ENCODE measurements at regions not wholly inside any gene's neighbourhood (a gene's known extent, or its start where the extent isn't known, plus 50 kb on each side); places are given as distances from the start of the nearest gene placed in this dataset.

DNA sequence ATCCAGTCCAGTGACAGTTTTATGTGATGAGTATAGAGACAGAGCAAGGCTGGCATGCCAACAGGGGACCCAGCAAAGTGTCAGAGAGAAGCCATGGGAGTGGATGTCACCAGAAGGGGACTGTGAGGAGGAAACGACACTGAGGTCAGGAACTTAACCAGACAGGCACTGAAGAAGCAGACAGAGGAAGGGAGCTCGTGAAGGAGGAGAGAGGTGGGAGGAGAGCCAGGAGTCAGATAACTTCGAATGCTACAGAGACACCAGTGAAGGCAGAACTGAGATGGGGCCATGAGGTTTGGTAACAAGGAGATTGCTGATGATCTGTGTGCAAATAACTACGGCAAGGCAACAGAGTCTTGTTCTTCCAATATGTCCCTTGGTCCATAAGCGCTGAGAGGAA lies 211.1 kb upstream of the FOXA2 start:
- no peak for DNase-seq

DNA sequence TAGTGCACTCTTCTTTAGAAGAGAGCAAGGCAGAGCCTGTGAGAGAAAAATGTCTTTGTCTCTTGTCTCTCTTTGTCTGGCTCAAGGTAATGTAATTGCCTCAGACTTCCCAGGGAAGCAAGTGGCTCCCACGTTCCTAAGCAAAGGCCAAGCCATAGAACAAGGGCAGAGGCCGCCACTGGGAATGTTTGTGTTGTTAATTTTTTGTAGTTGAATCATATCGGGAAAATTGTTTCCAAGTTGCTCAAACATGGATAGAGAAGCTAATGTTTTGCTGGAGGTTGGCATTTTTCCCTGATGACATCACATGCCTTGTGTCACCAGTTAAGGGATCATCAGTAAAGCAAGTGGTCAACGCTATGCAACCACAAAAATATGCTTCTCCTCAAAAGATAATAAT lies 211.5 kb upstream of the FOXA2 start:
- DNase-seq: no peak

DNA sequence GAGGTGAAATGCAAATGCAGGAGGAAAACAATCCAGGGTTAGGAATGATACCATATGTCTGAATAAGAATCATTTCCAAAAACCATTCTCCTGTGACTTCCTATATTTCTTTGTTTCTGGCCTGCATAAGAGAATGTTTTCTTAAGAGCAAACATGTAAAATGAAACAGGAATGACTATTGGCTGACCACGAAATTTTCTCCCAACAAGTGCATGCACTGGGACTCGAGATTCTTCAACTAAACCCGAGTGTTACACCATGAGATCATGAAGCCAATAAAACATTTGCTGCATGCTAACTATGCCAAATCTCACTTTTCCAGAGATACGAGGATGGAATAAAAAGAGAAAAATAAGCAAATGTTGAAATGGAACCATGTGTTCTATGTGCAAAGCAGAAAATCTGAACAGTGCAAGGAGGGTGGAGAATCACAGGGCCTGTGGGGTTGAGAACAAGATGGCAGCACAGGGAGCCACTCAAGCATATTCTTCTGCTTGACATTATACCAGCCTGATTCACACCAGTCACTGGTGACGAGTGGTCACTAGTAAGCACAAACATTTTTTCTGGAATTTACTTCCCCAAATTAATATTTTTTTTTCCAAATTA lies 212.2 kb upstream of the FOXA2 start:
- DNase-seq: no peak

DNA sequence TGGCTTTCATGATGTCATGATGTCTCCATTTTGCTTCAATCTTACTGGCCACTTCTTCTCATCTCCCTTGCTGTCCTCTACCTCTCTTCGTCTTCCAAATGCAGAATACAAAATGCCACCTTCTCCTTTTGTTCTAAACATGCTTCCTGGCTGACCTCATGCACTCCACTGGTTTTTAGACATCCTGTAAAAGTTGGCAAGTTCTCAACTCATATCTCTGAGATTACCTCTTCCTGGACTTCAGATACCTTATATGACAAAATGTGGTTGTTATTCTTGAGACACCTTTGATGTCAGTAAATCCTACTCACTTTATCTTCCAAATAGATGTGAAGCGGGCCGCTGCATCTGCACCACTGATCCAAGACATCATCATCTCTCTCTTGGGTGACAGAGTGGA lies 212.7 kb upstream of the FOXA2 start:
- DNase-seq: no peak

DNA sequence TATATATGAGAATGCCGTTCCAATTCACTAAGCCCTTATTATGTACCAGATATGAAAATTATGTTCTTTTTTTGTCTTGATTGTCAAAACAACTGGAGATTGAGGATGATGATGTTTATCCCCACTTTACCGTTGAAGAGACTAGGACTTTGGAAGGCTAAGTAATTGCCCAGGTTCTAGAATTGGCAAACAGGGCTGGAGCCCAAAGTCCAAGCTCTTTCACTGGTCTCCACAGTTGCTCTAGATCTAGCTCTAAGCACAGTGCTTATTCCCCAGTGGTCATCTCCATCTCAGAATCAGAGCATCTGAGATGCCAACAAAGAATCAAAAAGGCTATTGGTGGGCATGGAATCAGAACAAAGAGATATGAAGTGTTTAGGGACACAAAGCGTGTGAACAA lies 215.3 kb upstream of the FOXA2 start:
- no peak for DNase-seq

DNA sequence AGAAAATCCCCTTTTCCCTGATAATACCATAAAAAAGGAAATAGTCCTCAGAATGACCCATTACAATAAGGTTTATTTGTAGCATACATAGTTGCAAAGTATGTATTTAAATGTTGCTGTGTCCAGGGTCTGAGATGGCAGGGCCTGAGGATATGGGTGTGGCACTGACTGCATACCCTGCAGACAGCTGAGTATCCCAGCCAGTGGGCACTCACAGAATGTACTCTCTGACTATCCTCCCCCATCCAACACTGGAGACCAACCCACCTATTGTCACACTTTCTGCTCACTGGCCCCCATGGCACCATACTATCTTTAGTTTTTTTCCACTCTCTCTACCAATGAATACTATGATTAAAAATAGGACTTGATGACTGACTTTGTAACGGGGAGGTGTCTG lies 215.8 kb upstream of the FOXA2 start:
- no peak for DNase-seq

DNA sequence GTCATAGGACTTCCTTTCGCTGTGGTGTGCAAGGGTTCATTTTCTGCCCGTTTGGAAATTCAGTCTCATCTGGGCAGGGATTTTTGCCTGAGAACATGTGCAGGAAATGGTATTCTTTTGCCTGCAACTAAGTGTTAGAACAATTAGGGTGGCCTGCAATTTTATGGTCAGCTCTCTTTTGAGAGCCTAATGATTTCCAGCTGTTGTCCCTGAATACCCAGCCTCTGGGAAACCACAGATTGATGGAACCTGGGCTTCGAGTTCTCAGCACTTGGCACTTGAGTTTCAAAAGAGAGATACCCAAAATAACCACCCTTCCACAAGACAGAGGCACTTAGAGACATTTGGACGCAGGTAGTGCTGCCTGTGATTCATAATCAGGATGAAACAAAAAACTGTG lies 217.2 kb upstream of the FOXA2 start:
- no peak for DNase-seq

DNA sequence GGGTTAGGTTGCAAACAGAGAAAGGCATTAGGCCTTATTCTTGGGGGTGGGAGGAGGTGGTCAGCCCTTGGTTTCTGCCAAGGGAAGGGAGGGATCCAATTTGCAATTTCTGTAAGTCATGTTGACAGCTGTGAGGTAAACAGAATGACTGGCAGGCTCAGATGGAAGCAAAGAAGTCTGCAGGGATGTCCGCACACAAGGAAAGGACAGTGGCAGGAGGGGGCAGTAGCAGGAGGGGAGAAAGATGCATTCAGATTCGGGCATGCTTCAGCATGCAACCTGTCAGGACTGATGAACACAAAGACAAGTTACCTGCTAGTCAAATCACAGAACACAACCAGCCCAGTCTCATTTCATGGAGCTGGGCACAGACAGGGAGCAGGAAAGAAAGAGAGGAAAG lies 217.9 kb upstream of the FOXA2 start:
- no peak for DNase-seq

DNA sequence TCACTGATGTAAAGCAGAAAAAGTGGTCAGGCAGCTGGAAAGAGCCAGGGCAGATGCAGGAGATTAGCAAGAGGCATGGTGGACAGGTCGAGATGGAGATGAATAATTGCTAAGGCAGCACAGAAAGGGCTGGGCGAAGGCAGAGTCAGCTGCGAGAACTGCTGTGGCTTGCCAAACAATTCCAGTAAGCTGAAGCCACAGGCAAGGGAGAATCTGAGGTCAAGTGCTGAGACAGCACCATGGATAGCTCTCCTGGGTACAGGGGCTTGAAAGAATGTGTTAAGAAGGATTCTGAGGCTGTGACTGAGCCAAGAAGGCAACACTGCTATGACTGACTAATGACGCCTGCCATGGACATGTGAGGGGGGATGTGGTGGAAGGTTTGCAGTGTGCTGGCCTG lies 220.8 kb upstream of the FOXA2 start:
- no peak for DNase-seq

DNA sequence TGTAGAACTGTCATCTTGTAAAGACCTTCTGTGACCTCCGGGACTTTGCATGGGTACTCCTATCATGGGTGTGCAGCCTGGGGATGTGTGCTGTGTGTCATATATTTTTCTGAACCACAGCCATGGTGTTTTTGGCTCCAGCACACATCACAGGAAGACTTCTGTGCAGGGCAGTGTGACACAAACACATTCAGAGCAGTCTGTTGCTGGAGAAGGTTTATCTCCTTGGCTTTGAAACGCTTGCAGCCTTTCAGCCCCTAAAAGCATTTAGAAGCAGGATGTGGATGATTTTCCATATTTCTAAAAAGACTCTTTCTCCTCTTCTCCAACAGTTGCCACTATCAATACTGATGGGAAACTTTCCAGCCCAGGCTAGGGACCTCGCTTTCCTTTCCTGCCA lies 221.6 kb upstream of the FOXA2 start:
- DNase-seq: no peak

DNA sequence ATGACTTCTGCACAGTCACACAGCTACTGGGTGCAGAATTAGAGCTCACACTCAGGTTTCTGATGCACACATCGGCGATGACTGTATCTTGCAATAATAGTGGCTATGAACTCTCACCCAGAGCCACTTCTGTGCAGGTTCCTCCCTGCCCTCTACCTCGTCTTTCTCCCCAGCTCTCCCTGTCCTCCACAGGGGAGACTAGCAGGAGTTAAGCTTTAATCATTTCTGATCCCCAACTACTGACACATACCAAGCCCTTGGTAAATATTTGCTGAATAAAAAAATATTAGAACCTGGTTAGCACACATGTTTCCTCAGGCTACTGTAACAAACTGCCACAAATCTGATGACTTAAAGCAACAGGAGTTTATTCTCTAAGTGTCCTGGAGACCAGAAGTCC lies 222.7 kb upstream of the FOXA2 start:
- DNase-seq: no peak

DNA sequence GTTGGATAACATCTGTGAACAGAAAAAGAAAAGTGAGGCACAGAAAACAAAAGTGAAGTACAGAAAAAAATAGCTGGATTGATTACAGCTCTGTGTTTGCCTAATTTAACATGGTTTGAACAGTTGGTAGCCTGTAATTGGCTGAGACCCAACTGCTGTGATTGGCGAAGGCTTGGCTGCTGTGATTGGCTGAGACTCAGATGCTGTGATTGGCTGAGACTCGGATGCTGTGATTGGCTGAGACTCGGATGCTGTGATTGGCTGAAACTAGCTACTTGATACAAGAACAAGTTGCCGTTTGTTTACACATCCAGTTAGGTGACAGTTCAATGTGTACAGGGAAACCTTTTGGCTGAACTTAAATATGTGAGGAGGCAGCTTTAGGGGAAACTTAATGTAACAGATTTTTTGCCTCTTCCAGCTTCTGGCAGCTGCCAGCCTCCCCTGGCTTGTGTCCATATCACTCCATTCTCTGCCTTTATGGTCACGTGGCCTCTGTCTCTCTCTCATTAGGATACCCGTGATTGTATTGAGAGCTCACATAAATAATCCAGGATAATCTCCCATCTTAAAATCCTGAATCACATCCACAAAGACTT lies 223.4 kb upstream of the FOXA2 start:
- DNase-seq: no peak

DNA sequence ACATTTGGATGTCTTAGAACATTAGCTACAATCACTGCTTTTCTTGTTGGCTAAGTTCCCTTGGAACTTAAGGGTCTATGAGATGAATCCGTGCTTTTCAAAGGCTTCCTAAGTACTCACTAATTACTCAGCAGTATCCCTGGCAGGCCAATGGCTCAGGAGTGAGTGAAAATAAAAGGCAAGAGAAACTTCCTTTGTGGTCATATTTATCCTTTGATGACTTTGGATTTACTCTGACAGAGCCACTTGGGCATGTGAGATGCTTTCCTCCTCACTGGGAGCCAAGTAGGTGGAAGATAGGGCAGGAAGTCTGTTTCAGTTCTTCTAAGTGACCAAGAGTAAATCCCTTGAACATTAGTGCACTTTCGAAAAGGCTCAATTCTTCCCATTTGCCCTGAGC lies 224.3 kb upstream of the FOXA2 start:
- DNase-seq: no peak

DNA sequence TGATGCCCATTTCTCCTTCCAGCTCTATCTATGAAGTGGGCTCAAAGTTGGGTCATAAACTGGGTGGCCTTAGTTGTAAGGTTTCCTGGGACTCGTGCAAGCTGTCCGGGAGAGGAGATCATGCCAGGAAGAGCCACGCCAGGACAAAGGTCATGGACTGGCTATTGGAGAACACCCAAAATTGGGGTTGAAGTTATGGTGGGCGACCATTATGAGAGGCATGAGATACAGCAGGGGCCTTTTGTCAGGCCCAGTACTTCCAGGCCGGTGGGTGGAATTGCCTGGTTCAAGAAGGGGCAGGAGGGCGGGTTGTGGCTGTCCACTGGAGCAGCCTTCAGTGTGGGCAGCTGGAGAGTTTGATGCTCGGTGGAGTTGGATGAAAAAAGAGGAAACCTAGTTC lies 225.1 kb upstream of the SSTR4 start:
- DNase-seq: no peak

DNA sequence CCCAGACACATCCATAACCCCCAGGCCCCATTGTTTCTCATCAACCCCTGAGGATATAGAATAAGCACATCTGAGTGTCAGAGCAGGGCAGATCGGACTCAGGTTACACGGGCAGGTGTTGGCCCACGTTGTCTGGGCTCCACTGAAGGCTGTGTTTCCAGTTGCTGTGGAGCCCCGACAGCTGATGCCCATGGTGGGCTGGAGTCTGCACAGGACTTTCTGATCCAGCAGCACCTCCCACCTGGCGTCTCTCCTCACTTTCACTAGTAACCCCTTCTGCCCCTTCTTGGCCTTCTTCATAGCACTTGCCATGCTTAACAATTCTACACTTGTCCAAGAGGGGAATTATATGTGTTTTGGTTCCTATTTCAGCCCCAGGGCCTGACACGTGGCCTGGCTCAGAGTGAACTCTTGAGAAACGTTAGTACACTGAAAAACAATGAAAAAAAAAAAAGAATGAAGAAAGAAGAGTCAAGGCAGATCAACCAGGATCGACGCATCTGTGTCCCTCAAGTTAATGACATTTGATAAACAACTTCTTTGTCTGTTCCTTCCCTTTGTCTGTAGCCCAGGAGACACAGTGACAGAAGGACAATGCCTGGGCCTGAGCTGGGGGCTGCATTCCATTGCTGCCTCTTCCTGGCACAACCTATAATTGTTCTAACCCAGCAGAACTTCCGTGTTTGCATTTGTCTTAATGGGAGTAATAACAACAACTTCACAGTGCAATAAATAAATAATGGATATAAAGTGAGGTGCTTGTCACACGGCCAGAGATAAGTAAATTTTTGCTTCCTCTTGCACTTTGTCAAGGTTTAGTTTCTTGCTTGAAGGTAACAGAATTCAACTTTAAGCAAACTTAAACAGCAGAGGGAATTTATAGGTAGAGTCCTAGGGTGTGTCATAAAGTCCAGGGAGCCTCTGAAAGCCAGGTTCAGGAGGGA lies 224.2 kb upstream of the SSTR4 start:
- no peak for DNase-seq

DNA sequence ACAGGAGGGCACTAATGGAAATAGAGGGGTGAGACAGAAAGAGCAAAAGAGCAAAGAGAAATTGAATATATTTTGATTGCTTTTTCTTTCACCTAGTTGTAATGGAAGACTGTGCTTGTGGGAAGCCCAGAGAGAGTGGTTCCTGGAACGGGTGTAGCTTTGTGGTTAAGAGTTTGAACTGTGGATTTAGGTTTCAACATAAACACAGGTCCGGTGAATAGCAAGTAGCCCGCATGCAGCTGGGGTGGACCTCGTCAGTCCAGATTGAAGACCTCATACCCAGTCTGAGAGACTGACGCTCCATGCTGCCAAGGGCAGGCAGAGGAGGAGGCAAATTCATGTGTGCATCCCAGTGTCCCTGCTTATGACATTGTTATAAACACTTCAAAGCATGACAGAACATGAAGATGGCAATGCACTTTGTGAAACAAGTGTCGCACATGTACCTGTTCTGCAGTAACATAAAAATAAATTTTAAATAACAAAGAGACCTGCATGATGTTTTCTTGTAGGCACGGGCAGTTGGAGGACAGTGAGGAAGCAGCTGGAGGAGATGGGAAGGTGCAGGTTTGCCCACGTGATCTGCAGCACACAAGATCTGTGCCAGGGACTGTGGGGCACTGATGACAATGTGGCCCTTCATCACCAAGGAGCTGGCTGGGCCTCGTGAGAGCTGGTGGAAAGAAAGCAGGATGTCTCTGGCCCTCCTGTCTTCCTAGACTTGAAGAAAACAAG lies 220.5 kb upstream of the SSTR4 start:
- DNase-seq: no peak

DNA sequence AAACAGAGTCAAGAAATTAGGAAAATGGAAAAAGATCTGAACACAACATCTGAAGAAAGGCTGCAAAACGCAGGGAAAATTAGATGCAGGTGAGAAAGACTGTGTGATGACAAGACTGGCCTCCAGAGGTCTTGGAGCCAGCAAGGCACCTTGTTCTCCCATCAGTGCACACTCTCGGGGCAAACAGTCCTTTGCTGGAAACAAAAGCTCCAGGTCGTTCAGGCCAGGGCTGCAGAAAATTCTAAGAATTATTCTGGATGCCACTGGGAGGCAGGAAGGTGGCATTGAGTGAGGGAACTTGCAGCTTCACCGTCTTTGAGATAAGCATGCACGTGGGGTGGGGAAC lies 219.9 kb upstream of the SSTR4 start:
- DNase-seq: no peak

DNA sequence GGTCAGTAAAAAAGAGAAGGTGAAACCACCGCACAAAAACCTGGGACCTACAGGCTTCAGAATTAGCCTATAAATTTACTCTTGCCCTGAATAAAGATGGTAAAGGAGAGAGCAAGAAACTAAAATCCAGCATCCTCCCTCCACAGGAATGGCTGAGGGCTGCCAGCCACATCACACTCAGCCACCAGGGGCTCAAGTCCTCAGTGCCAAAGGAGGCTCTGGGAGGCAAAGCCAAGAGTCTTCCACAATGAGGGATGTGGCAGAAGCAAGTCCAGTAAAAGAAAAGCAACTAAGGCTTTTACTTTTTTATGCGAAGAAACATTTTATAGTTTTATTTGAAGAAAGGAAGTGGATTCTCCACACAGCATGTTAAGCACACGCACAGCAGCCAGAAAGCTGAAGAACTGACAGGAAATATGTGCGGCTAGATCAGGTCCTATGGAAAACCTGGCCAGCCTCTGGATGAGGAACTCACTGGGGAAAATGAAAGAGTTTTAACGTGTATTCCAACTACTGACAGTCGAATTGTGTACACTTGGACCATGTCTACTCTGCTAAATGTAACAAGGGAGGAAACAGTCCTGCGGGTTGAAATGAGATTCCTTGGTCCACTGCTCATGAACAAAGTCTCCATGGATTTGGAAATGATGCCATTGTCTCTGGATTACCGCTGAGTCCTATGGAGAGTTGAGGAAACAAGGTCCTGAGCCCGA lies 219.4 kb upstream of the SSTR4 start:
- no peak for DNase-seq

DNA sequence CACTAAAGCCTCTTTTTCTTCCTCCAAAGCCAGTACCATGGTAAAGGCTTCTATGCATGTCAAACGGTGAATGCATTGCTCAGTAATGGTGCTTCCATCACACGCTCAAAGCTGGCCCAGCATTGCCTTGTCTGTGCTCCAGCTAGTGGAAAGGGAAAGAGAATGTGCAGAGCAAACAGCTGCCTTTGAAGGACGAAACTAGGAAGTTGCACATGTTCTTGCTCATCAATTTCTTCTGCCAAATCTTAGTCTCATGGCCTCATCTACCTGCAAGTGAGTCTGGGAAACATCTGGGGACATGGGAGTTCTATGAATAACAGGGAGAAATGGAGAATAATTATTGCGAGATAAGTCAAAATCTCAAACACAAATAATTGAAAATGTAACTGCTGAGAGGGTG lies 216.5 kb upstream of the SSTR4 start:
- no peak for DNase-seq

DNA sequence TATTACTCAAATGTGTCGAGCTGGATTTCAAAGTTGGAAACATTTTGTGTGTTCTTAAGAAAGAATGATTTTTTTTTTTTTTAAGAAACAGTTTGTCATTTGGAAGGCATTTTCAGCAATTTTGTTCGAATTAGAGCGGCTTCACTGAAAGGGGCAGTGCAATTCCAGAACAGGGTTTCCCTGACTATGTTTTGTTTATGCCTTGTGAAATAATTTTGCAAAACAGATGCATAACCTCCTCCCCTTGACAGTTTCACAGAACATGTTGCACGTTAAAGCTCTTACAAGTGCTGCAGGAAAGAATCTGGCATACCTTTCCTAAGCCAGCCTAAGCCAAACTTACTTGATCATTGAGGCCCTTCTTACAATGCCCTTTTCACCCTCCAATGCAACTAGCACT lies 216.0 kb upstream of the SSTR4 start:
- DNase-seq: no peak

DNA sequence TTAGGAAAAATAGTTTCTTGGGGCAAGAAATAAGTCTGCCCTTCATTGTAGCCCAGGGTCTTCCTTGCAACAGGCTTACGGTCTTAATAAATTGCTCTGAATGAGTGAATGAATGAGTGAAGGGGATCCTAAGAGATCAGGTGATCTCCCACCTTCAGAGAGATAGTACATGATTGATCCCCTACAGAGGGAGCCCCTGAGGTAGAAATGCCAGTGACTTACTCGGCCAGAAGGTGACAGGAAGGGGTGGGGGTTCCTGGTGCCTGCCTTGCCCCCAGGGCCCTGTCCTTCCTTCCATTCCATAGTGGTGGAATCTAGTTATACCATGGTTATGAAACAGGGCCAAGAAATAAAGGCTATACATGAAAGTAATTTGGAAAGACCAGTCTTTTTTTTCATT lies 215.3 kb upstream of the SSTR4 start:
- no peak for DNase-seq

DNA sequence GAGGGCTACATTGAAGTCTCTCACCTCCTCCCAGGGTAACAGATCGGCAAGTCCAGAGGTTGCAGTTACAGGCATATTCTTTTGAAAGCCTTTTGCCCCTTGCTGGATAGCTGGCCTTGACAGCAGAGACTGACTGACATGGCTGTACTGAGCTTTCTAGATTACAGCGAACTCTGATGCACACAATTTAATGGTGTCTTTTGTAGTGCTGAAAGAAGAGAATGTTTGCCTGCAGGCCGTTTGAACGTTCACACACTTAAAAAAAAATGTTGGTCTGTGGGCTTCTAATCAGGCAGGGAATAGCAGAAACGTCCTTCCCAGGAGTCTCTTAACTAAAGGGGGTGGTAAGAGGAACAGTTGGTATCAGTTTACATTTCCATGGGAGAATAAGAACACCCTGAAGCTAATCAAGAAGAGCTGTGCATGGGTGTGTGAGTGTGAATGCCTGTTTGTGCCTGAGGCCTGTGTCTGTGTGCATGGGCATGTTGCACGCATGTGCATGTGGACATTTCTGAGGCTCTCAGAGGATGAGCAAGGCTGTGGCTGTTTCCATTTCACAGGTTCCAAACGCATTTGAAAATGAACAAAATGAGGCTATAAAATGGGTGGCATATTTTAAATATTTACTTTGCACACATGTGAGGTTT lies 213.9 kb upstream of the SSTR4 start:
- no peak for DNase-seq

DNA sequence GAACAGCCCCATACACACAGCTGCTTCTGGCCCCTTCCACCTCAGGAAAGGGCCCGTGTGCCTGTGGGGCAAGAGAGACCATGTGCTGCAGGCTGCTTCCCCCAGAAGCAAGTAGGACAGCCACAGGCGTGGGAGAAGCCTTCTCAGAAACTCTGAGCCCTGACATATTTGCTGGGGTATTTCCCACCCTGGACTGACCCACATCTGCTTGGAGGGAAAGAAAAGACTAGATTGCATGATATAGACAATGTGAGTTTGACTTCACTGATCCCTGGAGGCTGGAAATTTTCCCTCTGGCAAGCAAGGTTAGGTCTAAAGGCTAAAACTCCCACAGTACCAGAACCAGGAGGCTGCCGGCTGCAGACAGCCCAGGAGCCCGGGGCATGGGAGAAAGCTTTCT lies 213.3 kb upstream of the SSTR4 start:
- DNase-seq: no peak

Data from NCI-H187 (cell line).